HG03571 (cell line): ENCODE measurements at regions not wholly inside any gene's neighbourhood (a gene's known extent, or its start where the extent isn't known, plus 50 kb on each side); places are given as distances from the start of the nearest gene placed in this dataset.

Experiments
- ATAC-seq: cut with Tn5 transposase; IDR thresholded peaks from one replicate; pipeline ENCODE4 v1.9.1; 2021; ENCODE audit not compliant: unreplicated experiment

DNA sequence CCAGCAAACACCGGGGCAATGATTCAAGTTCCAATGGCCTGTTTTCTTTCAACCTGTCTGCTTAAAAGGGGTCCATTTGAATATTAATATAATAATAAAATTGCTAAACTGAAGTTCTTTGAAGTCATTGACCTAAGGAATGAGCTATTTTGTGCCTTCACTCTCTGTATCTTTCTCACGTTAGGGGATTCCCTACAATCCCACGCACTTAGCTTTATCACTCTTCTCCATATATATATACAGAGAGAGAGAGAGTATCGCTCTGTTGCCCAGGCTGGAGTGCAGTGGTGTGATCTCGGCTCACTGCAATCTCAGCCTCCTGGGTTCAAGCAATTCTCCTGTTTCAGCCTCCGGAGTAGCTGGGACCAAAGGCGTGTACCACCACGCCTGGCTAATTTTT lies 83.9 kb upstream of the NWD2 start:
- ATAC-seq = no peak

DNA sequence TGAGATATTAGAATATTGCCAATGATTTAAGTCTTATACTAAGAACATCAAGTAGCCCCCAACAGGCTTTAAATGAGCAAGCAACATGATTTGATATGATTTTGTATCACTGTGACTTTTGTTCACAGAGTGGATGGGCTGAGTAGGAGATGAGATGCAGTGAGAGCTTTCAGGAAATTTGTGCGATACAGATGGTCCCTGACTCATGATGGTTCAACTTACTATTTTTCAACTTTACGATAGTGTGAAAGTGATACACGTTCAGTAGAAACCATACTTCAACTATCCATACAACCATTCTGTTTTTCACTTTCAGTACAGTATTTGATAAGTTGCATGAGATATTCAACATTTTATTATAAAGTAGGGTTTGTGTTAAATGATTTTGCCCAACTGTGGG lies 78.7 kb upstream of the NWD2 start:
- ATAC-seq = no peak

DNA sequence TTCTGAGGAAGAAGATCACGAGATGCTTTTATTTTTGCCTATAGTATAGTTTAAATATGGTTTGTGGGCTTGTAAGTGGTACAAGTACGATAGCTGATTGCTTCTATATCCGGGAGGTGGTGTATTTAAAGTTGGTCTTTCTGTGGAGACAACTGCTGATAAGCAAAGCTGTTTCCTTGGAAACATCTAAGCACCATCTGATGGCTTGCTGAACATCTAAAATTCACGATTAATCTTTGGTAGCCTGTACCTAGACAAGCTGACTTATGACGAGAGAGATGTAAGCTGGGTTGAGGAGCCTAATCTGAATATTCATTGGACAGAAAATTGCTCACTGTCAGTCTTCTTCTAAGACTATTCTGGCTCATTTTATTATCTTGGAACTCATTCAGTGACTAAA lies 74.6 kb upstream of the NWD2 start:
- no peak for ATAC-seq

DNA sequence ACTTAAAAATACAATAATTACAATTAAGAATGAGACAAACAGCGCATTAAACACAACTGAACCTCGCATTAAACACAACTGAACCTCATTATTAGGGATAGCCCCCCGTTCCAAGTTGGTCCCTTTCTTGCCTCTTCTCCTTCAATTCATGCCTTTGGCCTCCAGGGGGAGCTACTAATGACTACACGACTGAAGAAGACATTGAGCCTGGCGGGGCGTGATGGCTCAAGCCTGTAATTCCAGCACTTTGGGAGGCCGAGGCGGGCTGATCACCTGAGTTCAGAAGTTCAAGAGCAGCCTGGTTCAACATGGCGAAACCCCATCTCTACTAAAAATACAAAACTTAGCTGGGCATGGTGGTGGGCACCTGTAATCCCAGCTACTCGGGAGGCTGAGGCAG lies 56.4 kb upstream of the NWD2 start:
- no peak for ATAC-seq
